ENCODE measurements at regions not wholly inside any gene's neighbourhood (a gene's known extent, or its start where the extent isn't known, plus 50 kb on each side); places are given as distances from the start of the nearest gene placed in this dataset.

GRCh38 chr18:41357708-41358107 is 597.3 kb upstream of the PIK3C3 start:
- Histone ChIP-seq H3K36me3 (no peaks in the 10 kb centered on the region), H3K4me1 (replicated peaks) (no peaks in the 10 kb centered on the region), H3K4me3 (no peak overlapping the region), H3K27me3 (replicated peaks) (0 out of 2 replicates have a peak, but pooled peaks cover 3% of the 10 kb centered on the region), H3K27ac (no peak overlapping the region), H3K9me3 (replicated peaks) (no peaks in the 10 kb centered on the region; the same call in 1 of the 2 replicates)
- no peak for DNase-seq (ENCODE audit: low read depth in 1 of 2, low spot score in 2 of 2)

GRCh38 chr18:41353777-41354528 is 601.1 kb upstream of the PIK3C3 start:
- H3K27ac ChIP-seq, result no peak overlapping the region
- H3K4me1 ChIP-seq (replicated peaks), result no peaks in the 10 kb centered on the region
- no peaks in the 10 kb centered on the region for H3K9me3 ChIP-seq (replicated peaks)
- H3K36me3 ChIP-seq, result no peaks in the 10 kb centered on the region
- 0 out of 2 replicates have a peak, but pooled peaks cover 3% of the 10 kb centered on the region for H3K27me3 ChIP-seq (replicated peaks)
- H3K4me3 ChIP-seq, result no peak overlapping the region
- DNase-seq (ENCODE audit: low read depth in 1 of 2, low spot score in 2 of 2), result no peak

- no peaks in the 10 kb centered on the region for H3K36me3 ChIP-seq
- no peaks in the 10 kb centered on the region for H3K9me3 ChIP-seq (replicated peaks)
- H3K27ac ChIP-seq, result no peak overlapping the region
- DNase-seq (ENCODE audit: low read depth in 1 of 2, low spot score in 2 of 2), result no peak
- peaks cover 4% of the 10 kb centered on the region for H3K4me1 ChIP-seq (replicated peaks)
- no peak overlapping the region for H3K4me3 ChIP-seq
- 0 out of 2 replicates have a peak, but pooled peaks cover 3% of the 10 kb centered on the region for H3K27me3 ChIP-seq (replicated peaks)
These were observed 603.6 kb upstream of the PIK3C3 start for GRCh38 chr18:41351430-41351829.

- H3K4me1 ChIP-seq (replicated peaks), result peaks cover 5% of the 10 kb centered on the region
- no peak overlapping the region for H3K27ac ChIP-seq
- no peaks in the 10 kb centered on the region for H3K9me3 ChIP-seq (replicated peaks)
- no peaks in the 10 kb centered on the region for H3K36me3 ChIP-seq
- peak in 1 of 2 experiments; percentile 28 for DNase-seq (ENCODE audit: low read depth in 1 of 2, low spot score in 2 of 2)
- H3K4me3 ChIP-seq, result no peak overlapping the region
- no peaks in the 10 kb centered on the region for H3K27me3 ChIP-seq (replicated peaks)
These were observed 608.0 kb upstream of the PIK3C3 start for GRCh38 chr18:41347057-41347456.

- Histone ChIP-seq H3K27ac (no peak overlapping the region), H3K27me3 (replicated peaks) (0 out of 2 replicates have a peak, but pooled peaks cover 3% of the 10 kb centered on the region), H3K4me1 (replicated peaks) (peaks cover 5% of the 10 kb centered on the region), H3K36me3 (no peaks in the 10 kb centered on the region), H3K4me3 (no peak overlapping the region), H3K9me3 (replicated peaks) (no peaks in the 10 kb centered on the region)
- DNase-seq (ENCODE audit: low read depth in 1 of 2, low spot score in 2 of 2), result no peak
These were observed 611.2 kb upstream of the PIK3C3 start for GRCh38 chr18:41343808-41344207.

GRCh38 chr18:41338341-41338740 is 616.7 kb upstream of the PIK3C3 start:
- no peaks in the 10 kb centered on the region for H3K36me3 ChIP-seq
- no peak overlapping the region for H3K27ac ChIP-seq
- no peaks in the 10 kb centered on the region for H3K9me3 ChIP-seq (replicated peaks)
- no peaks in the 10 kb centered on the region for H3K4me1 ChIP-seq (replicated peaks)
- 0 out of 2 replicates have a peak, but pooled peaks cover 3% of the 10 kb centered on the region for H3K27me3 ChIP-seq (replicated peaks)
- no peak for DNase-seq (ENCODE audit: low read depth in 1 of 2, low spot score in 2 of 2)
- no peak overlapping the region for H3K4me3 ChIP-seq

GRCh38 chr18:41331661-41332060 is 623.4 kb upstream of the PIK3C3 start:
- no peak for DNase-seq (ENCODE audit: low read depth in 1 of 2, low spot score in 2 of 2)
- Histone ChIP-seq H3K27ac (no peak overlapping the region), H3K36me3 (no peaks in the 10 kb centered on the region), H3K27me3 (replicated peaks) (no peaks in the 10 kb centered on the region), H3K4me3 (no peak overlapping the region), H3K9me3 (replicated peaks) (no peaks in the 10 kb centered on the region; the same call in 1 of the 2 replicates), H3K4me1 (replicated peaks) (no peaks in the 10 kb centered on the region)

GRCh38 chr18:41326311-41326710 is 628.7 kb upstream of the PIK3C3 start:
- Histone ChIP-seq H3K4me1 (replicated peaks) (peaks cover 26% of the 10 kb centered on the region), H3K36me3 (no peaks in the 10 kb centered on the region), H3K9me3 (replicated peaks) (no peaks in the 10 kb centered on the region; the same call in none of the 2 replicates), H3K27me3 (replicated peaks) (no peaks in the 10 kb centered on the region), H3K27ac (no peak overlapping the region), H3K4me3 (no peak overlapping the region)
- DNase-seq (ENCODE audit: low read depth in 1 of 2, low spot score in 2 of 2), result no peak

GRCh38 chr18:41324934-41325333 is 630.1 kb upstream of the PIK3C3 start:
- DNase-seq (ENCODE audit: low read depth in 1 of 2, low spot score in 2 of 2), result no peak
- H3K27me3 ChIP-seq (replicated peaks), result no peaks in the 10 kb centered on the region
- H3K4me3 ChIP-seq, result no peak overlapping the region
- H3K27ac ChIP-seq, result 0 out of 2 replicates have a peak overlapping the region, but pooled peaks have one; percentile 42
- H3K4me1 ChIP-seq (replicated peaks), result peaks cover 26% of the 10 kb centered on the region
- H3K9me3 ChIP-seq (replicated peaks), result no peaks in the 10 kb centered on the region; the same call in none of the 2 replicates
- H3K36me3 ChIP-seq, result no peaks in the 10 kb centered on the region

GRCh38 chr18:41324020-41324791 is 630.8 kb upstream of the PIK3C3 start:
- no peaks in the 10 kb centered on the region; the same call in none of the 2 replicates for H3K9me3 ChIP-seq (replicated peaks)
- no peak for DNase-seq (ENCODE audit: low read depth in 1 of 2, low spot score in 2 of 2)
- no peaks in the 10 kb centered on the region for H3K36me3 ChIP-seq
- peaks cover 26% of the 10 kb centered on the region for H3K4me1 ChIP-seq (replicated peaks)
- H3K27ac ChIP-seq, result 0 out of 2 replicates have a peak overlapping the region, but pooled peaks have one; percentile 42
- no peaks in the 10 kb centered on the region for H3K27me3 ChIP-seq (replicated peaks)
- H3K4me3 ChIP-seq, result no peak overlapping the region

- no peaks in the 10 kb centered on the region for H3K36me3 ChIP-seq
- H3K4me1 ChIP-seq (replicated peaks), result peaks cover 26% of the 10 kb centered on the region
- H3K27ac ChIP-seq, result no peak overlapping the region
- H3K4me3 ChIP-seq, result no peak overlapping the region
- DNase-seq (ENCODE audit: low read depth in 1 of 2, low spot score in 2 of 2), result no peak
- H3K9me3 ChIP-seq (replicated peaks), result no peaks in the 10 kb centered on the region; the same call in none of the 2 replicates
- no peaks in the 10 kb centered on the region for H3K27me3 ChIP-seq (replicated peaks)
These were observed 632.0 kb upstream of the PIK3C3 start for GRCh38 chr18:41323044-41323443.

- Histone ChIP-seq H3K4me3 (no peak overlapping the region), H3K4me1 (replicated peaks) (peaks cover 24% of the 10 kb centered on the region), H3K9me3 (replicated peaks) (no peaks in the 10 kb centered on the region; the same call in 1 of the 2 replicates), H3K36me3 (no peaks in the 10 kb centered on the region), H3K27me3 (replicated peaks) (no peaks in the 10 kb centered on the region), H3K27ac (no peak overlapping the region)
- DNase-seq (ENCODE audit: low read depth in 1 of 2, low spot score in 2 of 2), result no peak
These were observed 634.9 kb upstream of the PIK3C3 start for GRCh38 chr18:41320100-41320499.

- no peak overlapping the region for H3K4me3 ChIP-seq
- H3K36me3 ChIP-seq, result no peaks in the 10 kb centered on the region
- no peak overlapping the region for H3K27ac ChIP-seq
- H3K27me3 ChIP-seq (replicated peaks), result no peaks in the 10 kb centered on the region
- no peaks in the 10 kb centered on the region for H3K4me1 ChIP-seq (replicated peaks)
- DNase-seq (ENCODE audit: low read depth in 1 of 2, low spot score in 2 of 2), result no peak
- no peaks in the 10 kb centered on the region for H3K9me3 ChIP-seq (replicated peaks)
These were observed 639.9 kb upstream of the PIK3C3 start for GRCh38 chr18:41315134-41315533.
